ENCODE measurements at regions not wholly inside any gene's neighbourhood (a gene's known extent, or its start where the extent isn't known, plus 50 kb on each side); places are given as distances from the start of the nearest gene placed in this dataset.

DNA sequence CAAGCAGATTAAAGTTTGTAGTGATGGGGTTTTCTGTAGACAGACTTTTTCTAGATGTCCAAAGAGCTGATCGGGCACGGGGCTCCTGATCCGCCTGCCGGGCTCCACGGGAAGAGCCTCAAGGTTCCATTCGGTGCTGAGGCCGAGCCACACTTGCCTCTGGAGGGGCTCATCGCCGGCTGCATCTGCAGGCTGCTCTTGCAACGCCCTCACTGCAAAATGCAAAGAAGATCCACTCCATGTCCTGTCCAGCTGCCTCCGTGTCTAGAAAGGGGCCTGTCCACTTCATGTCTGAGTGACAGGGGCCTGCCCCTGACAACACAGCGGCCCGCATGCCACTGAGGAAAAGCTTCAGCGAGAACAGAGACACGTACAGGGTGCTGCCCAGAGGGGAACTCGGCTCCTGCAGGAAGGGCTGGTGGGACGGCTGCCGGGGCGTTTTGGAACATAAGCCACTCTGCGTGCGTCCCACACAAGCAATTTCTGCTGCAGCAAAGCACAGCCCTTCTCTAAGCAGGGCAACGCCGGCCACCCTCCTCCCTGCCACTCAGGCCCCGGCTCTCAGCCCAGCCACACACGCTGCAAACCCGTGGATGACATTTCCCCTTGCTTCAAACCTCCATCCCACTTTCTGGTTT, 53.6 kb upstream of the CTDP1 start:
- H3K4me1 ChIP-seq (ENCODE audit: control insufficient read depth, extremely low read depth, insufficient read depth, low read length), result no peaks in the 10 kb centered on the region
- no peaks in the 10 kb centered on the region for H3K79me2 ChIP-seq (ENCODE audit: control insufficient read depth, insufficient read depth, low read length)
- DNase-seq (ENCODE audit: low read depth, low spot score) (no peak), FAIRE-seq (no peak)
- H3K4me2 ChIP-seq (ENCODE audit: control insufficient read depth, extremely low read depth, insufficient read depth, low read depth, low read length), result no peak overlapping the region
- no peaks in the 10 kb centered on the region for H3K36me3 ChIP-seq (ENCODE audit: control insufficient read depth in 2 of 2, extremely low read depth in 1 of 2, insufficient read depth in 2 of 2, low read length in 2 of 2)
- no peaks in the 10 kb centered on the region for H3K9me3 ChIP-seq (ENCODE audit: control insufficient read depth, low read depth, low read length)
- no peak overlapping the region for H2AFZ ChIP-seq (ENCODE audit: control insufficient read depth, low read length)
- no peaks in the 10 kb centered on the region for H3K9me1 ChIP-seq (ENCODE audit: control insufficient read depth, extremely low read depth, insufficient read depth, low read length)
- H3K27me3 ChIP-seq (ENCODE audit: control insufficient read depth, extremely low read depth, insufficient read depth, low read length), result peaks cover 9% of the 10 kb centered on the region
- TF ChIP-seq EZH2 (IDR thresholded peaks at IDR 0.05; ENCODE audit: low read length), result no peak
- TF ChIP-seq, protein P1, sequence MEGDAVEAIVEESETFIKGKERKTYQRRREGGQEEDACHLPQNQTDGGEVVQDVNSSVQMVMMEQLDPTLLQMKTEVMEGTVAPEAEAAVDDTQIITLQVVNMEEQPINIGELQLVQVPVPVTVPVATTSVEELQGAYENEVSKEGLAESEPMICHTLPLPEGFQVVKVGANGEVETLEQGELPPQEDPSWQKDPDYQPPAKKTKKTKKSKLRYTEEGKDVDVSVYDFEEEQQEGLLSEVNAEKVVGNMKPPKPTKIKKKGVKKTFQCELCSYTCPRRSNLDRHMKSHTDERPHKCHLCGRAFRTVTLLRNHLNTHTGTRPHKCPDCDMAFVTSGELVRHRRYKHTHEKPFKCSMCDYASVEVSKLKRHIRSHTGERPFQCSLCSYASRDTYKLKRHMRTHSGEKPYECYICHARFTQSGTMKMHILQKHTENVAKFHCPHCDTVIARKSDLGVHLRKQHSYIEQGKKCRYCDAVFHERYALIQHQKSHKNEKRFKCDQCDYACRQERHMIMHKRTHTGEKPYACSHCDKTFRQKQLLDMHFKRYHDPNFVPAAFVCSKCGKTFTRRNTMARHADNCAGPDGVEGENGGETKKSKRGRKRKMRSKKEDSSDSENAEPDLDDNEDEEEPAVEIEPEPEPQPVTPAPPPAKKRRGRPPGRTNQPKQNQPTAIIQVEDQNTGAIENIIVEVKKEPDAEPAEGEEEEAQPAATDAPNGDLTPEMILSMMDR (optimal IDR thresholded peaks at IDR 0.05 in 1 of 3, IDR thresholded peaks at IDR 0.05 in 1 of 3, conservative IDR thresholded peaks at IDR 0.05 in 1 of 3; ENCODE audit: extremely low read depth in 1 of 3, insufficient read depth in 2 of 3, low read length in 3 of 3), result no peak
- dilution Hi-C loops (cut with MboI; ENCODE audit: extremely low pct_ligation_motif_present, low sequenced_read_pairs), result no loop called here
- no peaks in the 10 kb centered on the region for H4K20me1 ChIP-seq (ENCODE audit: control insufficient read depth, extremely low read depth, insufficient read depth, low read length)
- H3K4me3 ChIP-seq (ENCODE audit: control insufficient read depth in 2 of 3, extremely low read depth in 1 of 3, insufficient read depth in 2 of 3, low read depth in 1 of 3, low read length in 3 of 3), result no peak overlapping the region
- H3K9ac ChIP-seq (ENCODE audit: control insufficient read depth, extremely low read depth, insufficient read depth, low read length), result no peak overlapping the region
- no peak overlapping the region for H3K27ac ChIP-seq (ENCODE audit: control insufficient read depth, insufficient read depth, low read length)

DNA sequence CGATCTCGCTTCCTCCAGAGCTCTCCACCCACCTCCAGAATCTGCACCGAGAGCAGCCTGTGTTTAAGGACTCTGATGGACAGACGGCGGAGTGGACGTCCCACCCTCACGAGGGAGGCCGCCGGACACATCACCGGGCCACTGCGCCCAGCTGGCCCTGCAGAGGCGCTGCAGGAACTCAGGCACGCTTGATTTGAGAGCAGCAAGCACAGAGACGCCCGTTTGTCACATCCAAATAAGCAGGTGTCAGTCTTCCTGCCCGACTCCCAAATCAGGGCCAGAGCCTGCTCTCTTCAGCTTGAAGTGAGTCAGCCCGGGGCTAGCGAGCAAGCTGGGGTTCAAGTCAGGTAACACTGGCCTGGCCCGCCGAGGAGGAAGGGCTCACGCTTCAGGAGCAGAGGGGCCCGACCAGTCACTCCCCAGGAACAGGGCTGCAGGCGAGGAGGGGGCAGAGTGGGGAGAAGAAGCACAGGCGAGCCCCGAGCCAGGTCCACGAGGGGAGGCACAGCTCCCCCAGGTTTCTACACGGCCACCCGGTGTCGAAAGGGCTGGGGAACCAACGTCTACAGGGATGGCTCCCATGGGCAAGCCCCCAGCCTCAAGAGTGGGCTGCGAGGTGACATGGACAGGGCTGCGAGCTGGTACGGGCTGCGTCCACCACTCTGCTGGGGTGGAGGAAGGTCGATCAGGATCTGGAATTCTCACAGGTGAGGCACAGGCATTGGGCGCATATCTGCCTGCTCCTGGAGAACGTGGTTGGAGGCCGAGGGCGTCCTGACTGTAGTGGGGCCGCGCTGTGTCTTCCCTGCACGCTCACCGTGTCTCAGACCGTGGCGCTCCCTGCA, 52.5 kb upstream of the CTDP1 start:
- no peak overlapping the region for H3K9ac ChIP-seq (ENCODE audit: control insufficient read depth, extremely low read depth, insufficient read depth, low read length)
- no peak overlapping the region for H3K27ac ChIP-seq (ENCODE audit: control insufficient read depth, insufficient read depth, low read length)
- no peaks in the 10 kb centered on the region for H4K20me1 ChIP-seq (ENCODE audit: control insufficient read depth, extremely low read depth, insufficient read depth, low read length)
- DNase-seq (ENCODE audit: low read depth, low spot score), result no peak
- H3K27me3 ChIP-seq (ENCODE audit: control insufficient read depth, extremely low read depth, insufficient read depth, low read length), result peaks cover 5% of the 10 kb centered on the region
- H3K79me2 ChIP-seq (ENCODE audit: control insufficient read depth, insufficient read depth, low read length), result no peaks in the 10 kb centered on the region
- dilution Hi-C loops (cut with MboI; ENCODE audit: extremely low pct_ligation_motif_present, low sequenced_read_pairs), result no loop called here
- no peak overlapping the region for H3K4me3 ChIP-seq (ENCODE audit: control insufficient read depth in 2 of 3, extremely low read depth in 1 of 3, insufficient read depth in 2 of 3, low read depth in 1 of 3, low read length in 3 of 3)
- TF ChIP-seq, protein P1 (optimal IDR thresholded peaks at IDR 0.05 in 1 of 3, IDR thresholded peaks at IDR 0.05 in 1 of 3, conservative IDR thresholded peaks at IDR 0.05 in 1 of 3; ENCODE audit: extremely low read depth in 1 of 3, insufficient read depth in 2 of 3, low read length in 3 of 3), result no peak
- no peak for TF ChIP-seq EZH2 (IDR thresholded peaks at IDR 0.05; ENCODE audit: low read length)
- no peaks in the 10 kb centered on the region for H3K9me3 ChIP-seq (ENCODE audit: control insufficient read depth, low read depth, low read length)
- no peaks in the 10 kb centered on the region for H3K9me1 ChIP-seq (ENCODE audit: control insufficient read depth, extremely low read depth, insufficient read depth, low read length)
- H3K4me1 ChIP-seq (ENCODE audit: control insufficient read depth, extremely low read depth, insufficient read depth, low read length), result no peaks in the 10 kb centered on the region
- no peak overlapping the region for H3K4me2 ChIP-seq (ENCODE audit: control insufficient read depth, extremely low read depth, insufficient read depth, low read depth, low read length)
- FAIRE-seq, result no peak
- H2AFZ ChIP-seq (ENCODE audit: control insufficient read depth, low read length), result no peak overlapping the region
- no peaks in the 10 kb centered on the region for H3K36me3 ChIP-seq (ENCODE audit: control insufficient read depth in 2 of 2, extremely low read depth in 1 of 2, insufficient read depth in 2 of 2, low read length in 2 of 2)
